H1 (cell line): ENCODE measurements at regions not wholly inside any gene's neighbourhood (a gene's known extent, or its start where the extent isn't known, plus 50 kb on each side); places are given as distances from the start of the nearest gene placed in this dataset.

Source experiments
- CEBPB ChIP-seq: IDR thresholded peaks from 2 replicates; pipeline ENCODE4 v1.6.1; 2012; ENCODE audit warnings: low read depth, low read length
- EGR1 ChIP-seq: IDR thresholded peaks from 2 replicates; pipeline ENCODE4 v1.6.1; 2011; ENCODE audit warnings: low read depth, low read length, borderline replicate concordance
- EZH2 ChIP-seq: fragments of 200-600 bp; sonication (generic); IDR thresholded peaks from 2 replicates; pipeline ENCODE4 v1.7.1; 2012; ENCODE audit warnings: low read depth, mild to moderate bottlenecking, moderate library complexity, low read length, inconsistent platforms; ENCODE audit not compliant: severe bottlenecking
- POLR2A ChIP-seq, 2 experiments: IDR thresholded peaks; 1 replicate in 1 of 2; 2 replicates in 1 of 2; pipeline ENCODE4 v1.6.1; 2011; ENCODE audit warnings: low read depth in 2 of 2, low read length in 2 of 2, mild to moderate bottlenecking in 2 of 2; ENCODE audit errors: control extremely low read depth in 1 of 2
- POLR2AphosphoS5 ChIP-seq: IDR thresholded peaks from 2 replicates; pipeline ENCODE4 v1.6.1; 2011; ENCODE audit warnings: low read depth, low read length
- RAD21 ChIP-seq, 2 experiments: IDR thresholded peaks in 1 of 2; conservative IDR thresholded peaks in 1 of 2; 2 replicates each; pipeline ENCODE4 v1.6.1; 2011; ENCODE audit warnings: low read depth in 2 of 2, low read length in 2 of 2, improper control_type of control experiment in 1 of 2, inconsistent platforms in 1 of 2, mild to moderate bottlenecking in 1 of 2, moderate library complexity in 1 of 2
- RXRA ChIP-seq: IDR thresholded peaks from 2 replicates; pipeline ENCODE4 v1.6.1; 2011; ENCODE audit warnings: low read depth, mild to moderate bottlenecking, low read length, moderate library complexity; ENCODE audit not compliant: insufficient read depth
- TAF1 ChIP-seq: IDR thresholded peaks from 2 replicates; pipeline ENCODE4 v1.6.1; 2011; ENCODE audit warnings: mild to moderate bottlenecking, low read depth, low read length
- YY1 ChIP-seq: IDR thresholded peaks from 2 replicates; pipeline ENCODE4 v1.6.1; 2011; ENCODE audit warnings: low read depth, mild to moderate bottlenecking, low read length
- TF ChIP-seq, protein P1 (sequence below), 3 experiments: IDR thresholded peaks; 1 replicate in 2 of 3; 2 replicates in 1 of 3; pipeline versions ENCODE4 v1.5.1 to v1.6.1; 2011; ENCODE audit warnings: low read length in 3 of 3, mild to moderate bottlenecking in 3 of 3, inconsistent platforms in 2 of 3, low read depth in 1 of 3, moderate library complexity in 1 of 3; ENCODE audit not compliant: insufficient read depth in 1 of 3; ENCODE audit errors: control extremely low read depth in 1 of 3
- TF ChIP-seq, protein P2 (sequence below): IDR thresholded peaks from 2 replicates; pipeline ENCODE4 v1.6.1; 2012; ENCODE audit warnings: inconsistent platforms

DNA sequence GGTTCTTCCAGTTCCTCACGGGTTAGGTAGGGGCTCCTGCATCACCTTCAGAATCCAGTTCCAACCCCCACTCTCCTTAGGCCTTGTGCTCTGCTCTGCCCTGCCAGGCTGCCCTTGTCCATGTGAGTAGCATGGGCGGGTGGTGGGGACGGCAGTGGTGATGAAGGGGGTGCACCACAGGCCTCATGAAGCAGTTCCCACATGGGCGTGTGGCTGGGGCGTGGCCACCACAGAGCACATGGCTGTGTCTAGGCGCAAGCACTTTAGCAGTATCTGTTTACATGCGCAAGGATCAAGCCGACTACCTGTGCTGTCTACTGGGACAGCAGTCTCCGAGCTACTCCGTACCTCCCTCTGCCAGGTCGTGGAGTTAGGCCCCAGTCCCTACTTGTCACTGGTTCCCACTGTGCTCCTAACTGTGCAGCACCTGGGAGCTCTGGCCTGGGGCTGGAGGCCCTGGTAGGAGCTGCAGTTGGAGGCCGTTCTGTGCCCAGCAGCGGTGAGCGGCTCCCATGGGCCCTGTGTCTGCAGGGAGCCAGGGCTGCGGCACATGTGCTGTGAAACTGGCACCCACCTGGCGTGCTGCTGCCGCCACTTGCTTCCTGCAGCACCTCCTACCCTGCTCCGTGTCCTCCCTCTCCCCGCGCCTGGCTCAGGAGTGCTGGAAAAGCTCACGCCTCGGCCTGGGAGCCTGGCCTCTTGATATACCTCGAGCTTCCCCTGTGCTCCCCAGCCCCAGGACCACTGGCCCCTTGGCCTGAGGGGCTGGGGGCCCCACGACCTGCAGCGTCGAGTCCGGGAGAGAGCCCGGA, 53.5 kb downstream of the PLXNA1 start:
- no peak for TF ChIP-seq POLR2AphosphoS5
- TF ChIP-seq YY1 = no peak
- TF ChIP-seq EGR1 = no peak
- TF ChIP-seq TAF1 = no peak
- no peak for TF ChIP-seq RAD21 (IDR thresholded peaks at IDR 0.05 in 1 of 2, conservative IDR thresholded peaks at IDR 0.05 in 1 of 2; ENCODE audit: low read depth in 2 of 2, low read length in 2 of 2)
- TF ChIP-seq, protein P1, sequence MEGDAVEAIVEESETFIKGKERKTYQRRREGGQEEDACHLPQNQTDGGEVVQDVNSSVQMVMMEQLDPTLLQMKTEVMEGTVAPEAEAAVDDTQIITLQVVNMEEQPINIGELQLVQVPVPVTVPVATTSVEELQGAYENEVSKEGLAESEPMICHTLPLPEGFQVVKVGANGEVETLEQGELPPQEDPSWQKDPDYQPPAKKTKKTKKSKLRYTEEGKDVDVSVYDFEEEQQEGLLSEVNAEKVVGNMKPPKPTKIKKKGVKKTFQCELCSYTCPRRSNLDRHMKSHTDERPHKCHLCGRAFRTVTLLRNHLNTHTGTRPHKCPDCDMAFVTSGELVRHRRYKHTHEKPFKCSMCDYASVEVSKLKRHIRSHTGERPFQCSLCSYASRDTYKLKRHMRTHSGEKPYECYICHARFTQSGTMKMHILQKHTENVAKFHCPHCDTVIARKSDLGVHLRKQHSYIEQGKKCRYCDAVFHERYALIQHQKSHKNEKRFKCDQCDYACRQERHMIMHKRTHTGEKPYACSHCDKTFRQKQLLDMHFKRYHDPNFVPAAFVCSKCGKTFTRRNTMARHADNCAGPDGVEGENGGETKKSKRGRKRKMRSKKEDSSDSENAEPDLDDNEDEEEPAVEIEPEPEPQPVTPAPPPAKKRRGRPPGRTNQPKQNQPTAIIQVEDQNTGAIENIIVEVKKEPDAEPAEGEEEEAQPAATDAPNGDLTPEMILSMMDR (IDR thresholded peaks at IDR 0.05; ENCODE audit: control extremely low read depth in 1 of 3, insufficient read depth in 1 of 3, low read depth in 1 of 3, low read length in 3 of 3) = no peak
- TF ChIP-seq RXRA = no peak
- TF ChIP-seq POLR2A (IDR thresholded peaks at IDR 0.05; ENCODE audit: control extremely low read depth in 1 of 2, low read depth in 2 of 2, low read length in 2 of 2) = no peak
- no peak for TF ChIP-seq CEBPB
- no peak for TF ChIP-seq EZH2
- TF ChIP-seq, protein P2, sequence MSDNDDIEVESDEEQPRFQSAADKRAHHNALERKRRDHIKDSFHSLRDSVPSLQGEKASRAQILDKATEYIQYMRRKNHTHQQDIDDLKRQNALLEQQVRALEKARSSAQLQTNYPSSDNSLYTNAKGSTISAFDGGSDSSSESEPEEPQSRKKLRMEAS = no peak
